LHCN-M2 (cell line): ENCODE measurements at regions not wholly inside any gene's neighbourhood (a gene's known extent, or its start where the extent isn't known, plus 50 kb on each side); places are given as distances from the start of the nearest gene placed in this dataset.

Experiments
- DNase-seq: peaks from one replicate; pipeline ENCODE4 v3.0.0-alpha.2; 2012; ENCODE audit warnings: low read depth

GRCh38 chr18:23077493-23078256, 57.6 kb upstream of the CABLES1 start:
- peak; percentile 20 for DNase-seq

DNA sequence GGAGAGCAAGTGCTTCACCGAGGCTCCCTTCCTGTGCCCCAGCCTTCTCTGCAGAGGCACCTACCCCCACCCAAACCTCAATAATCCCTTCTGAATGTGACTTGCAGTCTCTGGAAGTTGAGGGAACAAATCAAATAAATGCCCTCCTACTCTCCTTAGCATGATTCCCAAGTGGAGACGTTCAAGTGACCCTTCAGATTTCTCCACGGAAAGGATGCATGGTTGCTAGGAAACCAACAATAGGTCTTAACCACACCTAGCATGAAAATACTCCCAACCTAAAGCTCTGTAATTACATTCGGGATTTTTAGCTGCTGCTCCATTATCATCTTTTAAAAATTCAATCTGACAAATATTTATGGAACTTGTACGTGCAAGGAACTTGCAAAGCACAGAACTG, 50.2 kb upstream of the CABLES1 start:
- DNase-seq = no peak
